Stimulated activated naive CD4-positive, alpha-beta T cell treated with Interleukin-2 at 50 U/mL for 16 hours (primary cell): ENCODE measurements at regions not wholly inside any gene's neighbourhood (a gene's known extent, or its start where the extent isn't known, plus 50 kb on each side); places are given as distances from the start of the nearest gene placed in this dataset.

ENCODE experiments used
- DNase-seq: peaks from one replicate; lab custom pipeline; 2025; lab: John Stamatoyannopoulos, UW

- DNase-seq: no peak
Observed at GRCh38 chr18:24674200-24674599, 213.8 kb downstream of the HRH4 start.

DNA sequence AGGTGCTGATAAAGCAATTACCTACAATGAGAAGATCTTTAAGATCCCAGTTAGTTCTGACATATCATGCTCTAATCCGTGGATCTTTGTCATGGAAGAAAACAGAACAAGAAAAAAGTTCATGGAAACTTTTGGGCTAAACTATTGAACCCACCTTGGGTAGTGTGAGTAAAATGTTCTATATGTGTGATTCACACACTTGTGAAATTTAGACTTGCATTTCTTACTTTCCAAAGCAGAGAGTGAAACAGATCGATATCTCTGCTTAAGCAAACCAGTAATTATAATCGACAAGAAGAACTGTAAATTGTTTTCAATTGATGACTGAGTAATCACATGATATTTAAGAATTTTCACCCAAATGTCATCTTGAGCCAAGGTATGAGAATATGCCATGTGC lies 214.2 kb downstream of the HRH4 start:
- DNase-seq: no peak

DNA sequence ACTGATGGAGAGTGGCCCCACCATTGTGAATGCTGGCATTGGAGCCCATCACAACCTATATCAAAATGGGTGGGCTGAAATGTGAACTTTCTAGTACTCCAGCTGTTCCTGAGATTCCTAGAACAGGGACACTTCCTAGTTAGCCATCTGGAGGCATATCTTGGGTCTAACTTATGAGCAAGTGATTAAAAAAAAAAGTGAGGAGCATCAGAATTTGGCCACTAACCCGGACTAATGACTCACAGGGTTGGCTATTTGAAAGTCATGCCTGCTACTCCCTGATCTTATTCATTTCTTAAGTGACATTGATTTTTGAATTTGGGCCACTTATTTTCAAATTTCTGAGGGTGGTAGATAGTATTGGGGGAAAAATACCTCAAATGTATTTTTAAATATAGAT lies 216.6 kb downstream of the HRH4 start:
- DNase-seq: no peak

GRCh38 chr18:24678107-24678506 lies 217.7 kb downstream of the HRH4 start:
- no peak for DNase-seq

- no peak for DNase-seq
Observed at GRCh38 chr18:24678626-24679025, 218.2 kb downstream of the HRH4 start.

DNA sequence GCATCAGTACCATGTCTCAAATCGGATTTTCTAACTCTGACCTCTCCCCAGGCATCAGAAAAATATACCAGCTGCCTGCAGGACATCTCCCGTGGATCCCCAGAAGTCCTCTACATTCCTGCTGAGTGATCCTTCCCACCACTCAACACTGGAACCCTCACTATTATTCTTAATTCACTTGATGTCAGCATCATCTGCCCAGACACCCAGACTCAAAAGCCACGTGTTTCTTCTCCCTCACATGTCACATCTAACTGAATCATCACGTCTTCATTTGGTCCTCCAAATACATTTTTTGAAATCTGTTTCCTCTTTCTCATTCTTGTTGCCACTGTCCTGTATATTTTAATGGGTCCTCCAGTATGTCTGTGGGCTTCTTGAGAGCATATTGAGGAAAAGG lies 218.6 kb downstream of the HRH4 start:
- no peak for DNase-seq

DNA sequence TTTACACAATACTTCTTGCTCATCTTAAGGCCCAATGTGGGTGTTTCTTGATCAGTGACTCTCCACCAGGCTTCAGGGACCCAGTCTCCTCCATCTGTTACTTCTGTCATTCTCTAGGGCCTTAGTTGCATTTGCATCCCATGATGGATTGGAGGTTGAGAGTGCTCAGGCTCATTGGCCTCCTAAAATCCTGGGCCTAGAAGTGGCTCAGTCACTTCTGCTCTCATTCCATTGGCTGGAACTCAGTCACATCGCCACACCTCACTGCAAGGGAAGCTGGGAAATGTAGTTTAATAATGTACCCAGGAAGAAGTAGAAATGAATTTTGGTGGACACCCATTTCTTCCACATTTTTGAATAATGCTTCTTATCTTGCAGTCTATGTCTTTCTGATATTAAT lies 223.5 kb downstream of the HRH4 start:
- no peak for DNase-seq

- no peak for DNase-seq
Observed at GRCh38 chr18:24685254-24685959, 225.0 kb downstream of the HRH4 start.

DNA sequence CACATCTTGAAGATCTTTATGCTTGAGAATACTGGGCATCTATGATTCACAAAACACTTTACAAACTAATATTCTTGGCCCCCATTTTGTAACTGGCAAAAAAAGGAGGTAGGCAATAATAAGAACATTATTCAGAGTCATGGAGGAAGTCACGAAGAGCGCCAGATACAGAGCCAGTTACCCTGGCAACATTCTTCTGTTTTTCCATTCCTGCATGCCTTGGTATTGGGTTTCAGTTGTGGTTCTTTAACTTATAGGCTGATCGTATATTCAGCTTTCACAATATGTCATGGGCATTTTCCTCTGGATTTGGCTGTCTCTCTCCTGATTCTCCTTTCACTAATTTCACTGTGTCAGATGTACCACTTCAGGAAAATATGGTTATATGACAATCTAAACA lies 234.7 kb downstream of the HRH4 start:
- DNase-seq: no peak

DNA sequence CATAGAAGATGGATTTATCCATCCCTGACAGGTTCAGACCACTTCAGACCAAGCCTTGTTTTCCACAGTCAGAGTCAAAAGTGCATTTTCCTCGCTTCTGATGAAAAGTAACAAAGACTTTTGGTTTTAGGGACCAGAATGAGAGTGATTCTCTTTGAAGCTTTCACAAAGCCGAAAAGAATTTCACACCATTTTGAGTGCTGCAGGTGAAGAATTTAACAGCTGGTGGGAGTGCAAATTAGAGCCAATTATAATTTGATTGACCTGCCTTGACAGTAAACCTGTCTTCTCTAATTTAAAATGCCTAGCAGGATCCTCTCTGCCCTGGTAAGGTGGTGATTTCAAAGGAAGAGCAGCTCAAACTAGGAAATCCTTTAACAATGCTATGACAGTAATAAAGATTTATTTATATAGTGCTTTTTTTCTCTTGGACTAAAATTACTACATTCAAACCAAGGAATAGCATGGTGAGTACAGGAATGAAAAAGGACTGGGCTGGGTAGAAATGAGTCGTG lies 241.6 kb downstream of the HRH4 start:
- no peak for DNase-seq

GRCh38 chr18:24703316-24703715 lies 242.9 kb downstream of the HRH4 start:
- DNase-seq: no peak

- DNase-seq: no peak
Observed at GRCh38 chr18:24704946-24705630, 244.7 kb downstream of the HRH4 start.

GRCh38 chr18:24710474-24710873 lies 250.0 kb downstream of the HRH4 start:
- no peak for DNase-seq

DNA sequence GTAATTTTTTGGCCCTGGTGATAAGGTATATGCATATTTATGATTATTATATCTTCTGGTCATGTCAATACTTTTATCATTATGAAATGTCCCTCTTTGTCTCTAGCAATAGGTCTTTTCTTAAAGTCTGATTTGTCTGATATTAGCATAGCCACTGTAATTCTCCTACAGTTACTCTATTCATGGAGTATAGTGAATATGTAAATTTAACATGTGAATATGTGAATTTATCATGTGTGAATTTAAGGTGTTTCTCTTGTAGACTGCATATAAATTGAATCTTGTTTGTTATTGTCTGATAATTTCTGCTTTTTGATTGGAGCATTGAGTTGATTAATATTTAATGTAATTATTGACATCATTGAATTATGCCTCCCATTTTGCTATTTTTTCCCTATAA lies 259.4 kb downstream of the HRH4 start:
- DNase-seq: no peak

- no peak for DNase-seq
Observed at GRCh38 chr18:24721388-24721787, 261.0 kb downstream of the HRH4 start.

DNA sequence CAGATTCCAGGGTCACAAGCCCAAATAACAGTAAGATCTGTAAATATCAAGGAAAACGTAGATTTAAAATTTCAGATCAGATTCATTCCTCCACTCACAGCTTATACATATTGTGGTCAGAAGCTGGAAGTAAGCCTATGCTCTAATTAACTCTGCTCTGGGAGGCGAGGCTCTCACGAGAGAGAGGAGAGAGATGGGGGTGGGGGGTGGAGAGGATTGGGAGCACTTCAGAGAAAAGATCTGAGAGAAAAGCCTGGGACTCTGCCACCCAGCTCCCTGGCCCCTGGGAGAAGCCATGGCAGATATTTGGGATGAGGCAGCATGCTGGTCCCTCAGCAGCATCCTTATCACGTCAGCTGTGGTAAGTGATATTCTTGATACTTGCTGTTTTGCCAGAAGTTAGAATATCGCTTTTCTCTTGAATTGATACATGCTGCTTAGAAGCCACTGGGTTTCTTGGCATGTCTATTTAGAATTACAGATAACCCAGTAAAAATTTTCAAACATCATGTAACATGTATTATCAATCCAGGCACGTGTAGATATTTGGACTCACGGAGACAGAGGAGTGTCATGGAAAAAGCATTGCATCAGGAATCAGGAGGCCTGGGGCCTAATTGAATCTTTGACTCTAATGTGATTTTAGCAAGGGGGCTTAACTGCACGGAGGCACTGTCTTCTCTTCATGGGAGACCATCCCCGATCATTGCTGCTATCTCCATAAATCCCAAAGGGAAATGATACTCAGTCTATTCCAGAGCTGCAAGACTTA lies 265.4 kb downstream of the HRH4 start:
- no peak for DNase-seq

DNA sequence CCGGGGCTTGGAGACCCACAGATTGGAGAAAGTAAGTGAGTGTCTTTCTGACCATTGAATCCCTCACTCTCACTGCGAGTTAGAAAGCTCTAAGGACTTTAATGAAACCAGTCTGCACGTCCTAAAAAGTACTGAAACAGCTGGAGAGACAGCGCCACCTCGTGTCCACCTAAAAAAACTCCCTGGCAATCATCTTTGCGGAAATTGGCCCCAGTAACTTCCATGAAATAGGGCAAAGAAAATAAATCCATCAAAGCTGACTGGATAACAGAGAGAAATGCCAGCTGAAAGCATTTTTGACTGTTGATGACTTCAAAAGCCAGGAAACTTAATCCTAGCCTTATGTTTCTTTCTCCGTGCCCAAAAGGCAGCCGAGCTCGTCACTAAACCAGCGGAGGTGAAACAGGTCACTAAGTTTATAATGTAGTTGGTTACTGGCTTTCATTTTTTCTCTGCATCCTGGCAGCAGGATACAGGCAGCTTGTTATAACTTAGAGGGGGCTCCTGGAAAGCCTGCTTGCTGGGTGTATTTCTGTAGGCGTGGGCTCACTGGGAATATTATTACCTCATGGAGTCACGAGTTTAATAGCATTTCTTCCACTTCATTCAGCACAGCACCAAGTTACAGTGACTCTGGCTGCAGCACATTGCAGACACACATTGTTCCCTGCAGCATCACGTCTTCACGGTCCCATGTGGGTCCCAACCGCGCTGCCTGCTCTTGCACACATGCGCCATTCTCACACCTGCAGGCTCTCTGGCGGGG lies 266.5 kb downstream of the HRH4 start:
- DNase-seq: peak; percentile 15

DNA sequence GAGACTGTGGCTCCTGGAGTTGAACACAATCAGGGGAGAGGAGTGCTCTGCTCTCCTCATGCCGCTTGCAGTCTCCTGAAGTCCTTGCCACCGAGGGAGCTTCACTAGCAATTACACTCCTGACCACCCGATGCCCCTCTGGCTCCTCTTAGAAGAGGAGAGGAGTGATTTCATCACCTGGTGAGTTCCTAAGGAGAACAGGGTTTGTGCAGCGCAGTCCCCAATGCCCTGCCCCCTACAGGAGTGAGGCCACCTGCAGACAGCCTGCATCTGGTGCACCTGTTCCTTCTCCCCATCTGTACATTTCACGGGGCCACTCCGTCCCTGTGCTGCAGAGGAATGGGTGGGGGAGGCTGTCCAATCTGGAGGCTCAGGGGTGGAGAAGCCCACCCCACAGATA lies 267.2 kb downstream of the HRH4 start:
- DNase-seq: no peak

- DNase-seq: no peak
Observed at GRCh38 chr18:24731158-24731557, 270.7 kb downstream of the HRH4 start.

DNA sequence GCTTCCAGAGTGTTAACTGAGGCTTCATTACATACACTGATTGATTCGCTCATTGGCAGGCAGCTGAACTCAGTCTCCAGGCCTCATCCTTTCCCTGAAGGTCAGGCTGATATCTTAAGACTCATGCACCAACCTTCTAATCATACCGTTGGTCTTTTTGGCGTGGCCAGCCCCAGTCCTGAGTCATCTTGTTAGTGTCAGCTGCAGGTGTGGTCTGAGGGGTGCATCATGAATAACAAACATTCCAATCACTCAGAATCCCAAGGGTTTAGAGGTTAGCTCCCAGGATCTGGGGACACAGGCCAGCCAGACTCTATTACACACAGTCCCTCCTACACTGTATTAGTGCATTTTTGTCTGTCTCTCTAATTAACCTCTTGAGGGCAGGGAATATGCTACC lies 271.5 kb downstream of the HRH4 start:
- no peak for DNase-seq

GRCh38 chr18:24734058-24734457 lies 273.6 kb downstream of the HRH4 start:
- no peak for DNase-seq

DNA sequence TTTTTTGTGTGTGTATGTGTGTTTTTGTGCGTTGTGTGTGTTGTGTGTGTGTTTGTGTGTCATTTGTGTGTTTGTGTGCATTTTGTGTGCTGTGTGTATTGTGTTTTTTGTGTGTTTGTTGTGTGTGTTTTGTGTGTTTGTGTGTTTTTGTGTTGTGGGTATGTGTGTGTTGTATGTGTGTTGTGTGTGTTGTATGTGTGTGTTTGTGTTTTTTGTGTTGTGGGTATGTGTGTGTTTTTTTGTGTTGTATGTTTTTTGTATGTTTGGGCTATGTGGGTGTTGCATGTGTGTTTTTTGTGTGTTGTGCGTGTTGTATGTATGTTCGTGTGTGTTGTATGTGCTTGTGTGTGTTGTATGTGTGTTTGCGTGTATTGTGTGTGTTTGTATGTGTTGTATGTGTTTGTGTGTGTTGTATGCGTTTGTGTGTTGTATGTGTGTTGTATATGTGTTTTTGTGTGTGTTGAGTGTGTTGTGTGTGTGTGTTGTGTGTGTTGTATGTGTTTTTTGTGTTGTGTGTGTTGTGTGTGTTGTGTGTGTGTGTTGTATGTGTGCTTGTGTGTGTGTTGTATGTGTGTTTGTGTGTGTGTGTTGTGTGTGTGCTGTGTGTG lies 275.3 kb downstream of the HRH4 start:
- DNase-seq: no peak
